Nephron progenitor cell (in vitro differentiated cells): ENCODE measurements at regions not wholly inside any gene's neighbourhood (a gene's known extent, or its start where the extent isn't known, plus 50 kb on each side); places are given as distances from the start of the nearest gene placed in this dataset.
"Not testable (repeated sequence)": the region's sequence is repeated elsewhere in the genome, so short reads cannot be mapped to it uniquely, and the experiment has no call there.

Experiments used
- DNase-seq: peaks from one replicate; pipeline ENCODE4 v3.0.0; 2021
- H3K27ac Mint-ChIP-seq: 2 replicates; pipeline ENCODE4 v1.8.0; 2021; ENCODE audit warnings: mild to moderate bottlenecking, moderate library complexity, mixed read lengths
- H3K27me3 Mint-ChIP-seq: 2 replicates; pipeline ENCODE4 v1.8.0; 2021; ENCODE audit warnings: mild to moderate bottlenecking, low read depth, mixed read lengths; ENCODE audit not compliant: poor library complexity
- H3K36me3 Mint-ChIP-seq: 2 replicates; pipeline ENCODE4 v1.8.0; 2021; ENCODE audit warnings: low read depth, mixed read lengths
- H3K4me1 Mint-ChIP-seq: 2 replicates; pipeline ENCODE4 v1.8.0; 2021; ENCODE audit warnings: mixed read lengths
- H3K4me3 Mint-ChIP-seq: 2 replicates; pipeline ENCODE4 v1.8.0; 2021; ENCODE audit warnings: mild to moderate bottlenecking, moderate library complexity, mixed read lengths
- H3K9me3 Mint-ChIP-seq: 2 replicates; pipeline ENCODE4 v1.8.0; 2021; ENCODE audit warnings: mild to moderate bottlenecking, moderate library complexity, mixed read lengths
- CTCF ChIP-seq: fragments of 200-600 bp; sonication (generic); IDR thresholded peaks from 2 replicates; pipeline ENCODE4 v1.5.0; 2021; ENCODE audit warnings: antibody characterized with exemption

DNA sequence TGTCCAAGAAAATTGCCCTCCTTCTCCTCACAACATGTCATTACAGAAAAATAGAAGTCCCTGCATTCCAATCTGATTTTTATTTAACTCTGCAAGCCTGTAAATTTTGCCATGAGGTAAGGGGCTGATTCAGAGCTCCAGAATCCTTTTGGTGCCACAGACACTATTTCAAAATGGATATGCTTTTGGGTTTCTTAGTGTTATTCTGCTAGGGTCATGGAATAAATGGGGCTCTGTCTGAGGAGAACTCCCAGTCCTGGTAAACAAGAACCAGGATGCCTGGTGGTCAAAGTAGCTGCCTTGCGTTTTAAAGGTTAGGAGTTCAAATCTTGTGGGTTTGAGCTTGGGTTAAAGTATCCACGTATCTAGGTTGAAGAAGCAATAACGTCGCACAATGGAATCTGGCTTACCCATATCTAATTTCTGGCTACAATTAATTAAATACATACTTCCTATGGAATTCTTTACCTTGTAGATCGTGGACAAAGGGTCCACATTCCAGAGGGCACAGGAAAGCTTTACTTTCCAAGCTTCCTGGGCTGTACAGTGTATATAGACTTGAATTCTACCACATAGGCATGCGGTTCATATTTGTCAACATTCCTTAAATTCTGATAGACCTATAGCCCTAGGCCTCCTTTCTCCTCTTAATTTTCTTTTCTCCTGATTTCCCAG, 98.0 kb upstream of the CDC42BPA start:
- Mint-ChIP-seq H3K4me1 (no peaks in the 10 kb centered on the region), H3K27ac (no peak overlapping the region), H3K4me3 (no peak overlapping the region), H3K36me3 (no peaks in the 10 kb centered on the region), H3K27me3 (peaks cover 14% of the 10 kb centered on the region), H3K9me3 (no peaks in the 10 kb centered on the region)
- TF ChIP-seq CTCF: no peak
- DNase-seq: no peak

DNA sequence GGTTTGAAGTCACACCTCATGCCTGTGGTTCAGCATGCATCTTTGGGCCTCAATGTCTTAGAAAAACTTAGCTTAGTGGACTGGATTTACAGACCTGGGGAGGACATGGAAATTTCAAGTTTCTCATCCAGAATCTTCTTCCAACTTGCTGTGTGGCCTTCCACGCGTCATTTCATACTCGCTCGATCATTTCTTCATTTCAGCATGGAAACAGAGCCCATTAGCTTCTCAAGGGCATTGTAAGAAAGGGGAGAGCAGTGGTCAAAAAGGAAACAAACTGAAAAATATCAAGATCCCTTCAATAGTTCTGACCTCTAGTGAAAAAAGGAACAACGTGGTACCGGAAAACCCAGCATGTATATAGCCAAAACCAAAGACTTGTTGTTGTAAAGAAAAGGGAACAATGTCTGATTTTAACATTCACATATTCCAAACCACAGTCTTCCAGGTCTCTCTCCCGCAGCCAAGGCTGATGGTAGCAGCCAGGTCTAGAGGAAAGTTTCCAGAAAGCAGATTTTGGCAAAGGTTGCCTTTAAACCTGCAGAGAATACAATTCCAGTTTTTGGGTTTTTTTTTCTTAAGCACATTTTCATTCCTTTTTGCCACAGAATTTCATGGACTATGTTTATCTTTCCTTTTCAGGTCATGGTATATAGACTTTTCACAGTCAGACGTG, 97.0 kb upstream of the CDC42BPA start:
- no peak overlapping the region for H3K27ac Mint-ChIP-seq
- H3K4me3 Mint-ChIP-seq: no peak overlapping the region
- no peaks in the 10 kb centered on the region for H3K9me3 Mint-ChIP-seq
- TF ChIP-seq CTCF: no peak
- DNase-seq: no peak
- no peaks in the 10 kb centered on the region for H3K36me3 Mint-ChIP-seq
- no peaks in the 10 kb centered on the region for H3K4me1 Mint-ChIP-seq
- peaks cover 21% of the 10 kb centered on the region for H3K27me3 Mint-ChIP-seq

- no peak for TF ChIP-seq CTCF
- Mint-ChIP-seq H3K27me3 (peaks cover 15% of the 10 kb centered on the region), H3K4me1 (no peaks in the 10 kb centered on the region), H3K4me3 (no peak overlapping the region), H3K9me3 (peaks cover 18% of the 10 kb centered on the region), H3K27ac (no peak overlapping the region), H3K36me3 (no peaks in the 10 kb centered on the region)
- DNase-seq: no peak
Observed at GRCh38 chr1:227411066-227411465, 92.8 kb upstream of the CDC42BPA start.

GRCh38 chr1:227406332-227406731, 88.0 kb upstream of the CDC42BPA start:
- H3K4me1 Mint-ChIP-seq, H3K27ac Mint-ChIP-seq, DNase-seq, H3K36me3 Mint-ChIP-seq, H3K4me3 Mint-ChIP-seq: not testable (repeated sequence)
- Mint-ChIP-seq H3K9me3 (peaks cover 54% of the 10 kb centered on the region), H3K27me3 (peaks cover 15% of the 10 kb centered on the region)

- no peak overlapping the region for H3K27ac Mint-ChIP-seq
- peaks cover 63% of the 10 kb centered on the region for H3K9me3 Mint-ChIP-seq
- H3K4me1 Mint-ChIP-seq: no peaks in the 10 kb centered on the region
- peaks cover 6% of the 10 kb centered on the region for H3K27me3 Mint-ChIP-seq
- DNase-seq: no peak
- no peaks in the 10 kb centered on the region for H3K36me3 Mint-ChIP-seq
- H3K4me3 Mint-ChIP-seq: no peak overlapping the region
- TF ChIP-seq CTCF: no peak
Observed at GRCh38 chr1:227403535-227403934, 85.2 kb upstream of the CDC42BPA start.

DNA sequence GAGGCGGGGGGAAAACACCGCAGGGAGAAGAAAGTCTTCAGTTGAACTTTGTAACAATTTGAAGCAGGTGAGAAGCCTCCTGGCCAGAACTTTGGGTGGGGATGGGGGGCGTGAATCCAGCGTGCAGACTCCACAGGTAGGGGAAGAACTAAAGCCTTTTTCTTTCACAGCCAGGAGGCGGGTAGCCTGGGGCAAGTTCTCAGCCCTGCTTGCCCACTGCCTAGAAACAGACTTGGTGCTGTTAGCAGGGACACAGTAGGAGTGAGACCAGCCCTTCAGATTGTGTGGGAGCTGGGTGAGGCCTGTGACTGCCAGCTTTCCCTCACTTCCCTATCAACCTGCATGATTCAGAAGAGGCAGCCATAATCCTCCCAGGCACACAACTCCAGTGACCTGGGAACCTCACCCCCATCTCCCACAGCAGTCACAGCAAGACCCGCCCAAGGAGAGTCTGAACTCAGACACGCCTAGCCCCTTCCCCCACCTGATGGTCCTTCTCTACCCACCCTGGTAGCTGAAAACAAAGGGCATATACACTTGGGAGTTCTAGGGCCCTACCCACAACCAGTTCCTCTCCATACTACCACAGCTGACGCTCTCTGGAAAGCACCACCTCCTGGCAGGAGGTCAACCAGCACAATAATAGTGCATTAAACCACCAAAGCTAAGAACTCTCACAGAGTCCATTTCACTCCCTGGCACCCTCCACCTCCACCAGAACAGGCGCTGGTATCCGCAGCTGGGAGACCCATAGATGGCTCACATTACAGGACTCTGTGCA, 83.5 kb upstream of the CDC42BPA start:
- no peaks in the 10 kb centered on the region for H3K36me3 Mint-ChIP-seq
- no peak overlapping the region for H3K4me3 Mint-ChIP-seq
- H3K9me3 Mint-ChIP-seq: peaks cover 50% of the 10 kb centered on the region
- no peak for TF ChIP-seq CTCF
- peaks cover 6% of the 10 kb centered on the region for H3K27me3 Mint-ChIP-seq
- H3K4me1 Mint-ChIP-seq: no peaks in the 10 kb centered on the region
- DNase-seq: no peak
- no peak overlapping the region for H3K27ac Mint-ChIP-seq
